HEK293T (cell line): ENCODE measurements at regions not wholly inside any gene's neighbourhood (a gene's known extent, or its start where the extent isn't known, plus 50 kb on each side); places are given as distances from the start of the nearest gene placed in this dataset.

ENCODE experiments used
- CTCF ChIA-PET: fragments of 350-600 bp; formaldehyde crosslinking; extraction: SDS; loops from one replicate; lab custom pipeline; 2021; ENCODE audit warnings: antibody characterized with exemption, inconsistent platforms; lab: Yijun Ruan, JAX
- POLR2A ChIA-PET: fragments of 350-600 bp; formaldehyde crosslinking; extraction: SDS; loops from one replicate; lab custom pipeline; 2020; ENCODE audit warnings: antibody characterized with exemption, inconsistent platforms; lab: Yijun Ruan, JAX
- DNase-seq: peaks from one replicate; pipeline ENCODE4 v3.0.0; 2012; ENCODE audit warnings: mixed read lengths; ENCODE audit errors: extremely low spot score
- ARNT ChIP-seq: fragments of 450-650 bp; IDR thresholded peaks from 2 replicates; pipeline ENCODE4 v1.6.1; 2017; ENCODE audit warnings: mild to moderate bottlenecking
- BHLHE40 ChIP-seq: fragments of 450-650 bp; IDR thresholded peaks from 2 replicates; pipeline ENCODE4 v1.6.1; 2016; ENCODE audit warnings: mild to moderate bottlenecking, moderate library complexity, borderline replicate concordance
- CTBP1 ChIP-seq: fragments of 450-650 bp; IDR thresholded peaks from 2 replicates; pipeline ENCODE4 v1.6.1; 2016; ENCODE audit warnings: borderline replicate concordance
- ELF4 ChIP-seq: fragments of 450-650 bp; IDR thresholded peaks from 2 replicates; pipeline ENCODE4 v1.6.1; 2017; ENCODE audit warnings: antibody characterized with exemption
- FOXA1 ChIP-seq: fragments of 450-650 bp; IDR thresholded peaks from 2 replicates; pipeline ENCODE4 v1.6.1; 2016; ENCODE audit warnings: mild to moderate bottlenecking
- FOXK2 ChIP-seq: fragments of 450-650 bp; IDR thresholded peaks from 2 replicates; pipeline ENCODE4 v1.6.1; 2016; ENCODE audit warnings: mild to moderate bottlenecking
- FOXM1 ChIP-seq: fragments of 450-650 bp; IDR thresholded peaks from 2 replicates; pipeline ENCODE4 v1.6.1; 2017; ENCODE audit warnings: mild to moderate bottlenecking, borderline replicate concordance
- HDGF ChIP-seq: fragments of 450-650 bp; IDR thresholded peaks from 2 replicates; pipeline ENCODE4 v1.6.1; 2017; ENCODE audit warnings: antibody characterized with exemption, borderline replicate concordance
- L3MBTL2 ChIP-seq: fragments of 450-650 bp; conservative IDR thresholded peaks from 2 replicates; pipeline ENCODE4 v1.6.1; 2016; ENCODE audit warnings: mild to moderate bottlenecking
- LEF1 ChIP-seq: fragments of 450-650 bp; IDR thresholded peaks from 2 replicates; pipeline ENCODE4 v1.6.1; 2017; ENCODE audit warnings: mild to moderate bottlenecking, borderline replicate concordance
- NFRKB ChIP-seq: fragments of 450-650 bp; IDR thresholded peaks from 2 replicates; pipeline ENCODE4 v1.6.1; 2016; ENCODE audit warnings: mild to moderate bottlenecking, moderate library complexity
- SP1 ChIP-seq: fragments of 450-650 bp; IDR thresholded peaks from 2 replicates; pipeline ENCODE4 v1.6.1; 2017
- SUZ12 ChIP-seq: fragments of 450-650 bp; IDR thresholded peaks from 2 replicates; pipeline ENCODE4 v1.6.1; 2016; ENCODE audit warnings: mild to moderate bottlenecking
- TARDBP ChIP-seq: fragments of 450-650 bp; IDR thresholded peaks from 2 replicates; pipeline ENCODE4 v1.6.1; 2016
- ZNF384 ChIP-seq: fragments of 450-650 bp; IDR thresholded peaks from 2 replicates; pipeline ENCODE4 v1.6.1; 2016
- TF ChIP-seq, protein P1 (sequence below): fragments of 450-650 bp; IDR thresholded peaks from 2 replicates; pipeline ENCODE4 v1.6.1; 2016

DNA sequence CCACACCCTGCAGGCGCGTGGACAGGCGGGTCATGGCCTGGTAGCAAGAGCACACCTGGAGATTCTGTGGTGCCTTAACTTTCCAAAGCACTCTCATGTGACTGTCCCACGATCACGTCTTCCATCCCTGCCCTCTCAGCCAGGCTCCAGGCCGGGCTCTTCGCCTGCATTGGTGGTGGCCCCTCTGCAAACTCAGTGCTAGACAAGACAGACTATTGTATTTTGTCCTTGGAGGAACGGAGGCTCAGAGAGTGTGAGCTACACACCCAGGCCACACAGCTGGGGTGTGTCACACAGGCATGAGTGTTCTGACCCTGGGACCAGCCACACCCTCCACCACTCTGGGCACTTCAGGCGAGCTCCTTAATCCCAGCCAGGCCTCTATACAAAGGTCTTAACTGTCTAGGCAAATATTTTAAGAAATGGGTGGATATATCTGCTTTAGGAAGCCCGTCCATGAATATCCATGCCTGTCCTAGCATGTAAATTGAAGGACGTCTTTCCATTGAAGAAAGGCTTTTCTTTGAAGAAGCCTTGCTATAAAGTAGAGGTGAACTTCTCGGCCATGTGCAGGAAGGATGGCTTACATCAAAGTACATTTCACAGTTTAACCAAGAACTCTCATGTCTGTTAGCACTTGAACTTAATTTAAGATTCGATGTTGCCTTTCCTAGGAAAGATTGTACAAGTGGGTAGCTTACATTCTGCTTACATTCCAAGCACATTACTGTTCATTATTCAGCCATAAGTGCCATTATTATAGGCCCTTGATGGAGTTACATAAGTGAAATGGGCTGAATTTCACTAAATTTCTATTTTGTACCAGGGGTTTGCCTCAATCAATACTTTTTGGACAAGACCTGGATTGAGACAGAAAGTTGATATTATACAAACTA is 263.9 kb downstream of the DLL1 start:
- CTCF ChIA-PET, result no interaction called here
- no peak for TF ChIP-seq NFRKB
- no peak for TF ChIP-seq FOXK2
- POLR2A ChIA-PET, result no interaction called here
- no peak for DNase-seq

DNA sequence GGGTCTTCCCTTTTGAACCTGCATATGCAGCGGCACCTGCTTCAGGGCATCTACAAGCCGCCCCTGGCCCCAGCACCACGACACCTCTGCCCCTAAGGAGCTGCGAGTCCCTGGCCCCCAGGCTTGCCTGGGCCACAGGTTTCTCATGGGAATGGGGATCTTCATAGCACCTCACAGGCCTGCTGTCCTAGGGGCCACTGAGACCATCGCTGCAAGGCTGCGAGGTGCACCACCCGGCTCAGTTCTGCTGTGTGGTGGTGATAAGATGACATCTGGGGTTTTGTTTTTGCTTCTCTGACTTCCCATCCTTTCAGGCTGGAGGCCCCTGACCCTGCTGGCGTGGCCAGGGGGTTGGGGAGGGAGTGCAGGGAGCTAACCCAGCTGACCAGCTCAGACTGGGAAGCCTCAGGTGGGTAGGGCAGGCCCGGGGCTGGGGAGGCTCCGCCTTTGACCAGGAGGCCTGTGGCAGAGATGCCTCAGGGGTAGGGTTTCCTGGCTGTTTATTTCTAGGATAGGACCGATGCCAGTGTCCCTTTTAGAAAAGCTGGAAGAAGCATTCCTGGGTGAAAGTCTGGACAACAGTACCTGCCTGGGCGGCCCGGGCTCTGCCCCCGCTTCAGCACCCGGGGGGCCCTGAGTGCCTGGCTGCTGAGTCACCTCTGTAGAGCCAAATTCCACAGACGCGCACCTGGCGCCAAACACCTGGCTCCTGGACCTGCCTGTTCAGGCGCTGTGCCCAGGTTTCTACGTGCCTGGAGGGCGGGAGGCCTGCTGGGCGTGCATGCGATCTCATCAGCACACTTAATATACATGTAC is 264.7 kb downstream of the DLL1 start:
- no peak for TF ChIP-seq TARDBP
- TF ChIP-seq ELF4, result no peak
- no peak for TF ChIP-seq NFRKB
- no peak for TF ChIP-seq LEF1
- no peak for TF ChIP-seq FOXK2
- TF ChIP-seq ARNT, result no peak
- TF ChIP-seq L3MBTL2, result no peak
- TF ChIP-seq HDGF, result no peak
- no peak for TF ChIP-seq SP1
- TF ChIP-seq, protein P1, sequence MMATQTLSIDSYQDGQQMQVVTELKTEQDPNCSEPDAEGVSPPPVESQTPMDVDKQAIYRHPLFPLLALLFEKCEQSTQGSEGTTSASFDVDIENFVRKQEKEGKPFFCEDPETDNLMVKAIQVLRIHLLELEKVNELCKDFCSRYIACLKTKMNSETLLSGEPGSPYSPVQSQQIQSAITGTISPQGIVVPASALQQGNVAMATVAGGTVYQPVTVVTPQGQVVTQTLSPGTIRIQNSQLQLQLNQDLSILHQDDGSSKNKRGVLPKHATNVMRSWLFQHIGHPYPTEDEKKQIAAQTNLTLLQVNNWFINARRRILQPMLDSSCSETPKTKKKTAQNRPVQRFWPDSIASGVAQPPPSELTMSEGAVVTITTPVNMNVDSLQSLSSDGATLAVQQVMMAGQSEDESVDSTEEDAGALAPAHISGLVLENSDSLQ, result no peak
- no peak for TF ChIP-seq FOXA1
- TF ChIP-seq CTBP1, result no peak
- no peak for TF ChIP-seq SUZ12
- no peak for TF ChIP-seq BHLHE40
- TF ChIP-seq FOXM1, result no peak
- no peak for TF ChIP-seq ZNF384
- POLR2A ChIA-PET, result no interaction called here
- DNase-seq, result no peak
- CTCF ChIA-PET, result no interaction called here

DNA sequence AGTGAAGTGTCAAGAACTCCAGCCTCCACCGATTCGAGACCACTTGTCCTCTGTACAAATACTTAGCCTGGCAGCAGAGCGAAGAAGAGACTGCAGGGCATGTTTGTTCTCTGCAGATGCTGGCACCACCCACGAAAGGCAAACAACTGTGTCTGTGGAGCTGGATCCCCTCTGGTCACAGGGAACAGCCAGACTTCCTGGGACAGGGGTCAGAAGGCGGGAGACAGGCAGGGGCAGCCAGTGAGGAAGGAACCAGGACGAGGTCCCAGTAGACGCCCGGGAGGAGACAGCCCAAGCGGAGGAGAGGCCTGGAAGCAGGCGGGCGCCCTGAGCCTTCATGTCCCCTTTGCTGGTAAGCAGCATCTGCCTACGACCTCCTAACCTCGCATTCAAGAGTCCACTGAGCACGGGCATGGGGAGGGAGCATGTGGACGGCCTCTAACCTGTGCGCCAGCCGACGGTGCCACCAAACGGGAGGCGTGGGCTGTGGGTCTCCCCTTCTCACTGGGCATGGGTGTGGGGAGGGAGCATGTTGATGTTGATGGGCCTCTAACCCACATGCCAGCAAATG is 265.5 kb downstream of the DLL1 start:
- POLR2A ChIA-PET, result no interaction called here
- TF ChIP-seq NFRKB (no peak), ELF4 (no peak), FOXK2 (no peak), SUZ12 (no peak), TARDBP (no peak), BHLHE40 (no peak), HDGF (no peak), FOXA1 (no peak), FOXM1 (no peak), L3MBTL2 (no peak), SP1 (no peak), CTBP1 (no peak), ZNF384 (no peak), LEF1 (no peak), ARNT (no peak)
- TF ChIP-seq, protein P1, result no peak
- CTCF ChIA-PET, result no interaction called here
- no peak for DNase-seq

DNA sequence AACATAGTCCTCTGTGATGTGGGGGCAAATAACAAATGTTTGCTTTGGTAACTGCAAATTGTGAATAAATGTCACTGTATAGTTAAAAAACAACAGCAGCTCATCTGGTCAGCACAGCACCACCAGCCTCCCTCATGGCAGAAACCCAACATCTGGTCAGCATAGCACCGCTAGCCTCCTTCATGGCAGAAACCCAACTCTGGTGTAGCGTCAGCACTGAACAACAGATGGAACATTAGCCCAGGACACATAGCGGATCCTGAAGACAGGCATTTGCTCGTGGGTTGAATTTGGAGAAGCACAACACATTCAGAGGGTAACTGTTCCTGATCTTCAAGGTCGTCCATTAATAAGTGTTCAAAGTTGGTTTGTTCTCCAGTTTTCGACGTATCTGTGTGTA is 265.9 kb downstream of the DLL1 start:
- TF ChIP-seq LEF1, result no peak
- CTCF ChIA-PET, result no interaction called here
- POLR2A ChIA-PET, result no interaction called here

DNA sequence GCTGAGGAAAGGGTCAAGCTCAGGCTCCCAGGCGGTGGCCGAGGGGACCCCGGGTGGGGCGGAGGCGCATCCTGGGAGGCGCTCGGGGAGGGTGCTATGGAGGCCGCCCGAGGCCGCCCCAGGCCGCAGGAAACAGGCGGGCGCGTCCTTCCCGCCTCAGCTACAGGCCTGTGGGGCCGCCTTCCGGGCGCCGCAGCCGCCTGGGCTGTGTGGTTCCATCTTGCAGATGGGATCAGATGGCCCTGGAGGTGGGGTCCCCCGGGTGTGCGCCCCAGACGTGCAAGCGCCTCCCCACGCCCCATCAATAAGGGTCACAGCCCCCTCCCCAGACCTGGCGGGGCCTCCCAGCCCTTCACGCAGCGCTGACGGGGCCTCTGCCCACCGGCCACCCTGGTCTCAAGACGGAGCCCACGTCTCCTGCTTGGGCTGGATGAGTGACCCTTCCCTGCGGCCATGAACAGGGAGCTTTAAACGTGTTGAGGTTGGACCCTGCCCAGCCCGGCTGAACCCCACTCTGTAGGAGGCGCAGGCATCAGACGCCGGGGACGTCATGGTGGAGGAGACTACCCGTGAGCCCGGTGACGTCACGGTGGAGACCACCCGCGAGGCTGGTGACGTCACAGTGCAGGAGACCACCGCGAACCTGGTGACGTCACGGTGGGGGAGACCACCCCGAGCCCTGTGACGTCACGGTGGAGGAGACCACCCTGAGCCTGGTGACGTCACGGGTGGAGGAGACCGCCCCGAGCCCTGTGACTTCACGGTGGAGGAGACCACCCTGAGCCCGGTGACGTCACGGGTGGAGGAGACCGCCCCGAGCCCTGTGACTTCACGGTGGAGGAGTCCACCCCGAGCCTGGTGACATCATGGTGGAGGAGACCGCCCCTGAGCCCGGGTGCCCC is 267.0 kb downstream of the DLL1 start:
- ChIA-PET POLR2A (no interaction called here), CTCF (no interaction called here)
- no peak for TF ChIP-seq FOXA1
- no peak for TF ChIP-seq NFRKB
- no peak for TF ChIP-seq FOXK2
- TF ChIP-seq CTBP1, result no peak
- TF ChIP-seq TARDBP, result no peak
- TF ChIP-seq FOXM1, result no peak
- TF ChIP-seq ARNT, result no peak
- TF ChIP-seq SUZ12, result no peak
- no peak for TF ChIP-seq HDGF
- TF ChIP-seq LEF1, result no peak
- no peak for TF ChIP-seq L3MBTL2
- TF ChIP-seq BHLHE40, result no peak
- TF ChIP-seq ZNF384, result no peak
- no peak for TF ChIP-seq ELF4
- TF ChIP-seq SP1, result no peak
- TF ChIP-seq, protein P1, result no peak

More for the DNA sequence above, 265.9 kb downstream of the DLL1 start:
- DNase-seq, result no peak

More for the DNA sequence above, 267.0 kb downstream of the DLL1 start:
- DNase-seq, result no peak
